ENCODE measurements at regions not wholly inside any gene's neighbourhood (a gene's known extent, or its start where the extent isn't known, plus 50 kb on each side); places are given as distances from the start of the nearest gene placed in this dataset.

DNA sequence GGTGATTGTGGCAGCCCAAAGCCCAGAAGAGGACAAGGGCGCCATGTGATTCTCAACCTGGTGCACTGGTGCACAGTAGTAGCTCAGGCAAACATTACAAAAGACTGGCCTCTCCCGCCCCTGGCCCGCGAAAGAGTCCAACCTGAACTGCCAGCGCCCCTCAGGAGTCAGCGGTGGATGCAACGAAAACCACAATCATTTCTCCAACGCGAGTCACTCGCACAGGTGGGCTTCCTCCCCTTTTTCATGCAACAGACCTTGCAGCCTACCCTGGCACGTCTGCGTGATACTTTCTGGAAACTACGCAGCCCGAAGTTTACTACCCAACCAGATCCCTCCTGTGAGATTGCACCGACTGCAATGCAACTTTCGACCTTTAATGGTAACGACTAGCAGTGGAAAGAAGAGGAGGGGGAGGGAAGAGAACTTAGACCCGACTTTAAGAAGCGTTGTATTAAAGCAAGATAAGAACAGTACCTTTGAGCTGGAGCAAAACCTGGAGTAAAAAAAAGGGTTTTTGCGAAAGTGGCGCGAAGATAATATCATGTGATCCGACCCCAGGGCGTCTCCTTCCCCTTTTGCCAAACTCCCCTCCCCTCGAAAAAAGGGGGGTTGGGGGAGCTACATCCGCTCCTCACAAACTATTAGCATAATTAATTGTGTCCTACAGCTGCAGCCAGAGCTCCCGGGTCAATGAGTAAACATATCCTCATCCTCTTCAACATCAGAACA lies 63.3 kb upstream of the CCDC160 start:
- peak in 1 of 2 experiments; percentile 3 for DNase-seq

DNA sequence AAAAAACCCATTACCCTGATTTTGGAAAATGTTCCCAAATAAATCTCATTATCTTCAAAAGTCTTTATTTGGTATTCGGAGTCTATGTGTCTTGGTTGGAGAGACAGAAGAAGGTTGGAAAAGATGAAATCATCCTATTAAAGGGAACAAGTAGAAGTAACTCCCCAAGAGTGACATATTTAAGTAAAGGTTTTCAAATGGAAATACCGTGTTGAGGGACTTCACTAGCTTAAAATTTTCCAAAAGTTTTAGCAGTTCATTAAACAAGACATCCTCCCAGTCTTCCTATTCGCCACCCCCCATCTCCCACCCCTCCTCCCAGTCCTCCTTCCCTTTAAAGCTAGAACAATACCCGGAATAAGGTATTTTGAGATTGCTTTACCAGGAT lies 62.7 kb upstream of the CCDC160 start:
- no peak for DNase-seq

DNA sequence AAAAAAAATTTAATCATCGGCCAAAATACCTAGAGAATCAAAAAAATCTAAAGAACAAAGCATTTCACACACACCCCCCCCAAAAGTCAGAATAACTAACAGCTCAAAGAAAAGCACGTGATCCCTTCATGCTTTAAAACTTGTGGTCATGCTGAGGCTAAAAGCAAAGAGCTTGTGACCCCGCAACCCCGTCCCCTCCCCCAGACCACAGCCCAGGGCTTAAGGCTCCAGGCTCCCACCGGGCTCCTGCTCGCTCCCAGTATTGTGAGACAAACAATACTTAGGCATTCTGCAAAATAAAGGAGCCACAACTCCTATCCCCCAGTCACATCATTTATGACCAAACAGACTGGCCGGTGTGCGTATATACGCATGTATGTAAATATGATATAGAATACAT lies 62.1 kb upstream of the CCDC160 start:
- DNase-seq: no peak

DNA sequence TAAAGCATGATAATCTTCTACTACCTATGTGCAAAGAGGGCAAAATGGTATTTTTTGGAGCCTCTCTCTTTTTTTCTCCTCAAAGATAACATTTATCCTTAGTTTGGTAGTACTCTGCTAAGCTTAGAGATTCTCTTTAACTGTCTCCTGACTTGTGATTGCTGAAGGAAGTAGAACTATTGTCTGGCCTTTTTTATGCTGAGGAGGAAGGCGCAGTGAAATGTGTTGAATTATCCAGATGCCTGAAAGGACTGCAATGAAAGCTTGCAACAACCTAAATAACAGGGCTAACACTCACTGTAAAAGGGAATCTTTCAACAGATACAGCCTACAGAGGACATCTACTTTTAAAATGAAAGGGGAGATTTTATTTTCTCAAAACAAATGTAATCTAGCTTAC lies 59.5 kb upstream of the CCDC160 start:
- DNase-seq: no peak

DNA sequence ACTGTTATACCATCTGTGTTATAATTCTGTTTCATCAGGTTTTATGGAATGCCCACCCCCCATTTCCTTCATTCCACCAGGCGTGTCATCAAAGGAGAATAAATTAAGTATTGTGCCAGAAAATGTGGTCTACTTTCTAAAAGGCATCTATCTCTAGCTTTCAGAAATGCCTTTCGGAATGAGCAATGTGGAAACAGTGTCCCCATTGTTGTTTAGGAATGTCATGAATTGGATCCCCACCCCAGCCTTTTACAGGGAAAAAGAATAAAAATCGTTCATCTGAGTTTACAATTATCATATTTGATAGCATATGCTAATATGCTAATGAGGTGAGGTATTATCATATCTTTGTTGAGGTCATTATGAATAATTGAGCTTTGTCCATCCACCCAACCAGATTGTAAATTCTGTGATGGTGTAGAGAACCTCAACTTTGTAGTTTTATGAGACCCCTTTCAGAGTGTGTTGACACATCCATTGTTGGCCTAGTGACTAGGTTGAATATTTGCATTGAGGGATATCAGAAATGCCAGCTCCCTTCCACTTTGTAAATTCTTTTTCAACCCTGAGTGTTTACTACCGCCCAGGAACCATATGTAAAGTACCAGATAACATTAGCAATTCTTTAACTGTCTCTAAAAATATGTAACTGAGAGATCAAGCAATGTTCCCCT lies 56.2 kb upstream of the CCDC160 start:
- DNase-seq: no peak

DNA sequence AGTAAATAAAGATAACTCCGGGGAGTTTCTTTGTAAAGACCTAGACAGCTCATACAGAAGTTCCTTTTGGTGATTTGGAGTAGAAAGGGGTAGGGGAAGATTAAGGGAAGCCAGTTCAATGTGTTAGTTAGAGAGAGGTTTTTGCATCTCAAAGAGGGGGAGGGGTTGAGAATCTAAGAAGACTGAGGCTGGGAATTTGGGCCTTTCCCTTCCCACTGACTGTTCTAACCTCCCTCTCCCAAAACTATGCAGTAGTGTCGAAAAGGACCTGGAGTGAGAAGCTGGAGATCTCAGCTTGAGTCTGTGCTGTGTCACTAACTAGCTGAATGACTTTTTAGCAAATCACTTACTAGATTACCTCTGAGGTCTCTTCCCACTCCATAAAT lies 55.7 kb upstream of the CCDC160 start:
- no peak for DNase-seq

DNA sequence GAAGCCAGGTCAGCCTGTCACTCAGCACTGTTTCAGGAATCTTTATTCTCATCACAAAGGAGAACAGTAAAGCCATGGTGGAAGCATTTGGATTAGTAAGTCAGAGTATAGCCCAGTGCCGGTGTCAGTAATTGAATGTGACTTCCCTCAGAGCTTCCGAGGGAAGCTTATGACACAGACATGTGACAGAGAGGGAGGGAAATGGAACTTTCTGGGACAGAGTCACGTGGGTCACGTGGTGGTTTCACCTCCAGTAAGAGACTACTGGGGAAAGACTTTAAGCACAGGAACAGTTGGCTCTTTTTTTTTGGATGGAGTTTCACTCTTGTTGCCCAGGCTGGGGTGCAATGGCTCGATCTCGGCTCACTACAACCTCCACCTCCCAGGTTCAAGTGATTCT lies 53.3 kb upstream of the CCDC160 start:
- DNase-seq: no peak

DNA sequence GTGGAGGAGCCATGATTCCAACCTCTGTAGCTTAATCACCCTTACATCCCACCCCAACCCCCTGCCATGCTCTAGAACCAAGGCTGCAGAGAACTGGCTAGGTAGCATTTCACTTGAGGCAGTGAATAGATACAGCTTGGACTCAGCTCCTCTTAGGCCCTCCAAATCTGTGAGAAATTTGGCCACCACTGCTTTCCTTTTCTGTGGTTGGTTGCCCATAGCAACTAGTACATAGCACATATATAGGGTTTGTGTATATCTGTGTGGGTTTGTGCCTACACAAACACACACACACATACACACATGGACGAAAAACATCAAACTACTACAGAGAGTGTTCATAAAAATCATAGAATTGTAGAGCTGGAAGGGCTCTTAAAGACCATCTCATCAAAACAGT lies 52.0 kb upstream of the CCDC160 start:
- no peak for DNase-seq

DNA sequence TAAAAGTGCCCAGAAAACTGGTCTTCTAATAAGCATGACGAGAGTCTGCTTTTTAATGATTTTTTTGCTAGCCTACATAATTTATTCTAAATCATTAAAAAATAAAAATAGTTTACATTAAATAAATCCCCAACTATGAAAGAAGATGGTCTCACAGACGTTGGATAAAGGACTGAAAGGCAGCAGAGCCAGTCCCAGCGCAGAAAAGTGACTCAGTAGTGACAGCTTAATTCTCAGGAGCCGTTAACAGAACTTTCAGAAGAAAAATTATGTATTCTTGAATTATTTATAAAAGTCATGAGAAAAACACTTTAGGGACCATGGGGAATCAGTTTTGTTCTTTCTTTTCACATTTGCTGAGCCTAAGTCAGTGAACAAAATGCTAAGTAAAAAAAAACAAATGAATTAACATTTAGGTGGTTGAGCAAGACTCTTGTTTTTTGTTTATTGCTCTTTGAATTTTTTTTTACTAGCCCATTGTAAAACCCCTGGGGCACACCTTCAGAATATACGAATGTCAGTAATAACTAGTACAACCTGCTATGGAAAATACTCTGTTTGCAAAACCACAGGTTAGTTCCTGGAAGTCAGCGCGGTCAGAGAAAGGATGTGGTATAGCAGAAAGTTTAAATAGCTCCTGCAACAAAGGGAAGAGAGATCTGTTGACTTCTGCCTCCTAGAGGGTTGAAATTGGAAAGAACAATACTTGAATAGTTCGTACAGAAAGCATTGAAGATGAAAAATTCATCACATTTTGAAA lies 50.4 kb upstream of the CCDC160 start:
- peak; percentile 32 to 53 for DNase-seq

Data from activated CD4-positive, alpha-beta T cell treated with anti-CD3 and anti-CD28 coated beads, Interleukin-2, amount 50 U/mL, for 48 hours (primary cell).